ENCODE measurements at regions not wholly inside any gene's neighbourhood (a gene's known extent, or its start where the extent isn't known, plus 50 kb on each side); places are given as distances from the start of the nearest gene placed in this dataset.

DNA sequence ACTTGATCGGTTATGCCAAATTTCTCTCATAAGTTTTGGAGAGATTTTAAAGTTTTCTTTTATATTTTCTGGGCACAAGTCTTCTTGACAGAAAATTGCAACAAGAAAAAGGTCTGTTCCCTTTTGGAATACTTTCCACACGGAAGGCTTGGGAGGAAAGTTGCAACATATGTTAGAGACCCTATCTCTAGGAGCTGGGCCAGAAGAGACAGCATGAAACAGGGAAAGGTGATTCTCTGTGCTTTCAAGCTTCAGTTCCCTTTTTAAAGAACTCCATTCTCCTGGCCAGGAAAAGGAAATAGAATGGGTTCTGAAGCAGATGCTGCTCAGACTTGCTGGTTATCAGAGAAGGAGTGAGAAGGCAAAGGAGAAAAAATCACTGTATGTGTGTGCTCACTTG is 368.3 kb downstream of the SPATA31D1 start:
- intact Hi-C loops (cut with micrococcal nuclease) = no loop called here
- CTCF ChIA-PET = no interaction called here
- H3K4me2 ChIP-seq (replicated peaks; ENCODE audit: low read depth, low read length, poor library complexity, severe bottlenecking) = no peak overlapping the region
- no peaks in the 10 kb centered on the region for H3K4me1 Mint-ChIP-seq
- H3K4me3 ChIP-seq (ENCODE audit: control extremely low read depth in 1 of 5, extremely low read depth in 1 of 5, insufficient read depth in 1 of 5, low read depth in 2 of 5, low read length in 4 of 5) = no peak overlapping the region
- H3K9me3 ChIP-seq (ENCODE audit: control extremely low read depth in 1 of 3, control insufficient read depth in 2 of 3, insufficient read depth in 1 of 3, low read length in 2 of 3) = no peaks in the 10 kb centered on the region
- no peaks in the 10 kb centered on the region for H3K79me2 ChIP-seq (ENCODE audit: control insufficient read depth, insufficient read depth, low read length)
- no peak overlapping the region for H3K4me3 Mint-ChIP-seq
- H3K27me3 Mint-ChIP-seq = peaks cover 3% of the 10 kb centered on the region
- no peak for ATAC-seq (ENCODE audit: low read depth)
- H3K36me3 ChIP-seq (replicated peaks in 1 of 2; ENCODE audit: control extremely low read depth in 1 of 2, control insufficient read depth in 1 of 2, extremely low read depth in 1 of 2, insufficient read depth in 2 of 2, low read length in 1 of 2) = no peaks in the 10 kb centered on the region
- no peaks in the 10 kb centered on the region for H3K4me1 ChIP-seq (ENCODE audit: control insufficient read depth in 2 of 2, insufficient read depth in 2 of 2, low read length in 2 of 2)
- no peak overlapping the region for H3K27ac Mint-ChIP-seq
- no peak overlapping the region for H2AFZ ChIP-seq (ENCODE audit: insufficient read depth, low read depth, low read length, poor library complexity, severe bottlenecking)
- no peak for DNase-seq
- TF ChIP-seq EZH2 (IDR thresholded peaks at IDR 0.05; ENCODE audit: borderline replicate concordance, insufficient read depth, low read depth, low read length, poor library complexity, severe bottlenecking) = no peak
- TF ChIP-seq, protein P1, sequence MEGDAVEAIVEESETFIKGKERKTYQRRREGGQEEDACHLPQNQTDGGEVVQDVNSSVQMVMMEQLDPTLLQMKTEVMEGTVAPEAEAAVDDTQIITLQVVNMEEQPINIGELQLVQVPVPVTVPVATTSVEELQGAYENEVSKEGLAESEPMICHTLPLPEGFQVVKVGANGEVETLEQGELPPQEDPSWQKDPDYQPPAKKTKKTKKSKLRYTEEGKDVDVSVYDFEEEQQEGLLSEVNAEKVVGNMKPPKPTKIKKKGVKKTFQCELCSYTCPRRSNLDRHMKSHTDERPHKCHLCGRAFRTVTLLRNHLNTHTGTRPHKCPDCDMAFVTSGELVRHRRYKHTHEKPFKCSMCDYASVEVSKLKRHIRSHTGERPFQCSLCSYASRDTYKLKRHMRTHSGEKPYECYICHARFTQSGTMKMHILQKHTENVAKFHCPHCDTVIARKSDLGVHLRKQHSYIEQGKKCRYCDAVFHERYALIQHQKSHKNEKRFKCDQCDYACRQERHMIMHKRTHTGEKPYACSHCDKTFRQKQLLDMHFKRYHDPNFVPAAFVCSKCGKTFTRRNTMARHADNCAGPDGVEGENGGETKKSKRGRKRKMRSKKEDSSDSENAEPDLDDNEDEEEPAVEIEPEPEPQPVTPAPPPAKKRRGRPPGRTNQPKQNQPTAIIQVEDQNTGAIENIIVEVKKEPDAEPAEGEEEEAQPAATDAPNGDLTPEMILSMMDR (IDR thresholded peaks at IDR 0.05) = no peak
- 14% methylated on average over 1 of the region's 2 CpGs for WGBS (ENCODE audit: insufficient coverage)
- no peak overlapping the region for H3K27ac ChIP-seq (ENCODE audit: low read length in 2 of 2)
- H4K20me1 ChIP-seq (ENCODE audit: control insufficient read depth, insufficient read depth, low read length, poor library complexity, severe bottlenecking) = no peaks in the 10 kb centered on the region
- no peaks in the 10 kb centered on the region for H3K9me3 Mint-ChIP-seq (ENCODE audit: insufficient read depth)
- no peak overlapping the region for H3K9ac ChIP-seq (ENCODE audit: low read length)
- POLR2A ChIA-PET = no interaction called here
- peaks cover 0 to 2% (median 0%) of the 10 kb centered on the region in 4 experiments for H3K27me3 ChIP-seq (replicated peaks in 1 of 4; ENCODE audit: control extremely low read depth in 1 of 4, control insufficient read depth in 3 of 4, insufficient read depth in 4 of 4, low read length in 3 of 4)

DNA sequence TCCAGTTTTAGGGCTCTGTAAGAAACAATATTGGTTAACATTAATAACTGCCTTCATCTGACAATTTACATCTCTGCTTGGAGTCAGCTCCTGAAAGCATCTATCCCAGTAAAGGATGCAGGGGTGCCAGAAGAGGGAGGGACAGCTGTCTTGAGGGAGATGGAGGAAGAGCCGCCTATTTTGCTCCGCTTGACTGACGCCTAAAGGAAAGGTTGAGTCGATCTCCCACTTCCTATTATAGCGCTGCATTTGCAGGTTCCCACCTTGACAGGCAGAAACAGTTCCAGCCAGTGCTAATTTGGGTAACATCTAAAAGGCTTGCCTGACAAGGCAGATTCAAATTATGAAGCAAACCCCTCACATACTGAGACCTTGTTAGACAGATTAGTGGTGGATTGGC is 374.6 kb downstream of the SPATA31D1 start:
- H3K4me2 ChIP-seq (replicated peaks; ENCODE audit: low read depth, low read length, poor library complexity, severe bottlenecking) = no peak overlapping the region
- H3K4me1 Mint-ChIP-seq = no peaks in the 10 kb centered on the region
- H2AFZ ChIP-seq (ENCODE audit: insufficient read depth, low read depth, low read length, poor library complexity, severe bottlenecking) = no peak overlapping the region
- H3K4me3 ChIP-seq (ENCODE audit: control extremely low read depth in 1 of 5, extremely low read depth in 1 of 5, insufficient read depth in 1 of 5, low read depth in 2 of 5, low read length in 4 of 5) = no peak overlapping the region
- no peaks in the 10 kb centered on the region for H4K20me1 ChIP-seq (ENCODE audit: control insufficient read depth, insufficient read depth, low read length, poor library complexity, severe bottlenecking)
- no peak overlapping the region for H3K9ac ChIP-seq (ENCODE audit: low read length)
- H3K27me3 Mint-ChIP-seq = no peaks in the 10 kb centered on the region
- H3K27me3 ChIP-seq (replicated peaks in 1 of 4; ENCODE audit: control extremely low read depth in 1 of 4, control insufficient read depth in 3 of 4, insufficient read depth in 4 of 4, low read length in 3 of 4) = no peaks in the 10 kb centered on the region
- 40% methylated on average over 5 of the region's 5 CpGs for WGBS (ENCODE audit: insufficient coverage)
- ChIA-PET POLR2A (no interaction called here), CTCF (no interaction called here)
- TF ChIP-seq, protein P1 (IDR thresholded peaks at IDR 0.05) = no peak
- no peak for TF ChIP-seq EZH2 (IDR thresholded peaks at IDR 0.05; ENCODE audit: borderline replicate concordance, insufficient read depth, low read depth, low read length, poor library complexity, severe bottlenecking)
- no peaks in the 10 kb centered on the region for H3K36me3 ChIP-seq (replicated peaks in 1 of 2; ENCODE audit: control extremely low read depth in 1 of 2, control insufficient read depth in 1 of 2, extremely low read depth in 1 of 2, insufficient read depth in 2 of 2, low read length in 1 of 2)
- H3K27ac ChIP-seq (ENCODE audit: low read length in 2 of 2) = no peak overlapping the region
- DNase-seq (no peak), ATAC-seq (ENCODE audit: low read depth) (no peak)
- no peak overlapping the region for H3K4me3 Mint-ChIP-seq
- intact Hi-C loops (cut with micrococcal nuclease) = no loop called here
- H3K27ac Mint-ChIP-seq = no peak overlapping the region
- H3K79me2 ChIP-seq (ENCODE audit: control insufficient read depth, insufficient read depth, low read length) = no peaks in the 10 kb centered on the region
- no peaks in the 10 kb centered on the region for H3K9me3 ChIP-seq (ENCODE audit: control extremely low read depth in 1 of 3, control insufficient read depth in 2 of 3, insufficient read depth in 1 of 3, low read length in 2 of 3)
- no peaks in the 10 kb centered on the region for H3K4me1 ChIP-seq (ENCODE audit: control insufficient read depth in 2 of 2, insufficient read depth in 2 of 2, low read length in 2 of 2)
- no peaks in the 10 kb centered on the region for H3K9me3 Mint-ChIP-seq (ENCODE audit: insufficient read depth)
